ENCODE measurements at regions not wholly inside any gene's neighbourhood (a gene's known extent, or its start where the extent isn't known, plus 50 kb on each side); places are given as distances from the start of the nearest gene placed in this dataset.

DNA sequence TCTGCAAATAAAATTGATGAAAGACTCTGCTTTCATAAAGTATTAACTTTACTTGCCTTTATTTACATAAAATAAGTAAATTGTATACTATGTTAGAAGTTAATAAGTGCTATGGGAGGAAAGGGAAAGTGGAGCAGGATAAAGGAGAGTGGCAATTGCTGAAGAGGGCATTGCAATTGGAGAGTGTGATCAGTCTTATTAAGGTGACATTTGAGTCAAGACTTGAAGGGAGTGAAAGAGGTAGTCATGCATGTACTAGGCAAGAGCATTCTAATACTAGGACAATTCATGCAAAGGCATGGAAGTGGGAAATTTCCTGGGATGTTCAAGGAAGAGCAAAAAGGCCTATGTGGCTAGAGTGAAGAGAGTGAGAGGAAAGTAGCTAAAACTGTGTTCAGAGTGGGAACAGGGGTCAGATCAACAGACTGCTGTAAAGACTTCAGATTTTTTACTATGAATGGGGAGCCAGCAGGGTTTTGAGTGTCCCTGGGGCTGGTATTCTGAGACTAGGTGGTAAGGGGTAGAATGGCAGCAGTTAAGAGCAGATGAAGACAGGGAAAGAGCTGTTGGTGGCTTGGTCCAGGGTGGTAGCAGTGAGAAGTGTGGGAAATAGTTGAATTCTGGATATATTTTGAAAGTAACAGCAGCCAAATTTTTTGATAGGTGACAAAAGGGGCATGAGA is 182.3 kb upstream of the RIOK2 start:
- Histone ChIP-seq H4K20me1 (ENCODE audit: control insufficient read depth, insufficient read depth, low read length, poor library complexity, severe bottlenecking) (no peaks in the 10 kb centered on the region), H3K36me3 (replicated peaks in 1 of 2; ENCODE audit: control extremely low read depth in 1 of 2, control insufficient read depth in 1 of 2, extremely low read depth in 1 of 2, insufficient read depth in 2 of 2, low read length in 1 of 2) (no peaks in the 10 kb centered on the region), H3K9me3 (ENCODE audit: control extremely low read depth in 1 of 3, control insufficient read depth in 2 of 3, insufficient read depth in 1 of 3, low read length in 2 of 3) (peaks cover 0 to 6% (median 0%) of the 10 kb centered on the region in 3 donors), H3K9ac (ENCODE audit: low read length) (no peak overlapping the region), H3K27ac (ENCODE audit: low read length in 2 of 2) (no peak overlapping the region), H3K4me3 (ENCODE audit: control extremely low read depth in 1 of 5, extremely low read depth in 1 of 5, insufficient read depth in 1 of 5, low read depth in 2 of 5, low read length in 4 of 5) (no peak overlapping the region), H3K27me3 (replicated peaks in 1 of 4; ENCODE audit: control extremely low read depth in 1 of 4, control insufficient read depth in 3 of 4, insufficient read depth in 4 of 4, low read length in 3 of 4) (no peaks in the 10 kb centered on the region), H3K4me2 (replicated peaks; ENCODE audit: low read depth, low read length, poor library complexity, severe bottlenecking) (no peak overlapping the region), H2AFZ (ENCODE audit: insufficient read depth, low read depth, low read length, poor library complexity, severe bottlenecking) (no peak overlapping the region), H3K4me1 (ENCODE audit: control insufficient read depth in 2 of 2, insufficient read depth in 2 of 2, low read length in 2 of 2) (no peaks in the 10 kb centered on the region), H3K79me2 (ENCODE audit: control insufficient read depth, insufficient read depth, low read length) (no peaks in the 10 kb centered on the region)
- POLR2A ChIA-PET, result no interaction called here
- TF ChIP-seq, protein P1, sequence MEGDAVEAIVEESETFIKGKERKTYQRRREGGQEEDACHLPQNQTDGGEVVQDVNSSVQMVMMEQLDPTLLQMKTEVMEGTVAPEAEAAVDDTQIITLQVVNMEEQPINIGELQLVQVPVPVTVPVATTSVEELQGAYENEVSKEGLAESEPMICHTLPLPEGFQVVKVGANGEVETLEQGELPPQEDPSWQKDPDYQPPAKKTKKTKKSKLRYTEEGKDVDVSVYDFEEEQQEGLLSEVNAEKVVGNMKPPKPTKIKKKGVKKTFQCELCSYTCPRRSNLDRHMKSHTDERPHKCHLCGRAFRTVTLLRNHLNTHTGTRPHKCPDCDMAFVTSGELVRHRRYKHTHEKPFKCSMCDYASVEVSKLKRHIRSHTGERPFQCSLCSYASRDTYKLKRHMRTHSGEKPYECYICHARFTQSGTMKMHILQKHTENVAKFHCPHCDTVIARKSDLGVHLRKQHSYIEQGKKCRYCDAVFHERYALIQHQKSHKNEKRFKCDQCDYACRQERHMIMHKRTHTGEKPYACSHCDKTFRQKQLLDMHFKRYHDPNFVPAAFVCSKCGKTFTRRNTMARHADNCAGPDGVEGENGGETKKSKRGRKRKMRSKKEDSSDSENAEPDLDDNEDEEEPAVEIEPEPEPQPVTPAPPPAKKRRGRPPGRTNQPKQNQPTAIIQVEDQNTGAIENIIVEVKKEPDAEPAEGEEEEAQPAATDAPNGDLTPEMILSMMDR (IDR thresholded peaks at IDR 0.05), result no peak
- TF ChIP-seq EZH2 (IDR thresholded peaks at IDR 0.05; ENCODE audit: borderline replicate concordance, insufficient read depth, low read depth, low read length, poor library complexity, severe bottlenecking), result no peak
- intact Hi-C loops (cut with micrococcal nuclease), result no loop called here
- no peak overlapping the region for H3K27ac Mint-ChIP-seq
- DNase-seq, result no peak
- ATAC-seq (ENCODE audit: low read depth), result no peak
- H3K9me3 Mint-ChIP-seq (ENCODE audit: insufficient read depth), result no peaks in the 10 kb centered on the region
- H3K4me3 Mint-ChIP-seq, result no peak overlapping the region
- H3K4me1 Mint-ChIP-seq, result no peaks in the 10 kb centered on the region
- no peaks in the 10 kb centered on the region for H3K27me3 Mint-ChIP-seq
- CTCF ChIA-PET, result no interaction called here

DNA sequence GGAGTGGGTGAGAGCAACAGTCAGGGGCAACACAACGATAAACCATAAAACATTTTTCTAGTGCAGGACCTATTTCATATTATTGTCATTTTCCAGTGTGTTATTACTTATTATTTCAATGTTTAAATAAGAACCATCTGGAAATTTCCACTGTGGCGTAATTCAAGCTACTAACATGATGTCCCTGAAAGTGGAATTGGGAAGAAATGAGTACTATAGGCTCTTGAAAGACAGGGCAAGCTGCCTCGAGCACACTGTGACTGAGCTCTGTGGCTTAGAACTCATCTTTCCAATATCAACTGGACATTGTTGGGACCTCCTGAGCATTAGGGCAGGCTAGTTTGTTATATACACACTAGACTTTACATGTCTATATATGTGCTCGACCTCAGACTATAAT is 182.9 kb upstream of the RIOK2 start:
- no CpG with 5 or more reads among the region's 4 CpGs for WGBS (ENCODE audit: insufficient coverage)
- DNase-seq, result no peak
- Histone ChIP-seq H3K79me2 (ENCODE audit: control insufficient read depth, insufficient read depth, low read length) (no peaks in the 10 kb centered on the region), H3K4me1 (ENCODE audit: control insufficient read depth in 2 of 2, insufficient read depth in 2 of 2, low read length in 2 of 2) (no peaks in the 10 kb centered on the region), H3K4me3 (ENCODE audit: control extremely low read depth in 1 of 5, extremely low read depth in 1 of 5, insufficient read depth in 1 of 5, low read depth in 2 of 5, low read length in 4 of 5) (no peak overlapping the region), H3K27ac (ENCODE audit: low read length in 2 of 2) (no peak overlapping the region), H3K9ac (ENCODE audit: low read length) (no peak overlapping the region), H3K36me3 (replicated peaks in 1 of 2; ENCODE audit: control extremely low read depth in 1 of 2, control insufficient read depth in 1 of 2, extremely low read depth in 1 of 2, insufficient read depth in 2 of 2, low read length in 1 of 2) (no peaks in the 10 kb centered on the region), H3K4me2 (replicated peaks; ENCODE audit: low read depth, low read length, poor library complexity, severe bottlenecking) (no peak overlapping the region), H3K27me3 (replicated peaks in 1 of 4; ENCODE audit: control extremely low read depth in 1 of 4, control insufficient read depth in 3 of 4, insufficient read depth in 4 of 4, low read length in 3 of 4) (no peaks in the 10 kb centered on the region), H4K20me1 (ENCODE audit: control insufficient read depth, insufficient read depth, low read length, poor library complexity, severe bottlenecking) (no peaks in the 10 kb centered on the region), H2AFZ (ENCODE audit: insufficient read depth, low read depth, low read length, poor library complexity, severe bottlenecking) (no peak overlapping the region), H3K9me3 (ENCODE audit: control extremely low read depth in 1 of 3, control insufficient read depth in 2 of 3, insufficient read depth in 1 of 3, low read length in 2 of 3) (peaks cover 0 to 6% (median 0%) of the 10 kb centered on the region in 3 donors)
- H3K4me3 Mint-ChIP-seq, result no peak overlapping the region
- no peak overlapping the region for H3K27ac Mint-ChIP-seq
- POLR2A ChIA-PET, result no interaction called here
- H3K9me3 Mint-ChIP-seq (ENCODE audit: insufficient read depth), result no peaks in the 10 kb centered on the region
- no peaks in the 10 kb centered on the region for H3K27me3 Mint-ChIP-seq
- TF ChIP-seq, protein P1 (IDR thresholded peaks at IDR 0.05), result no peak
- no peak for TF ChIP-seq EZH2 (IDR thresholded peaks at IDR 0.05; ENCODE audit: borderline replicate concordance, insufficient read depth, low read depth, low read length, poor library complexity, severe bottlenecking)
- H3K4me1 Mint-ChIP-seq, result no peaks in the 10 kb centered on the region
- intact Hi-C loops (cut with micrococcal nuclease), result no loop called here
- CTCF ChIA-PET, result no interaction called here
- no peak for ATAC-seq (ENCODE audit: low read depth)
